BJ (cell line): ENCODE measurements at regions not wholly inside any gene's neighbourhood (a gene's known extent, or its start where the extent isn't known, plus 50 kb on each side); places are given as distances from the start of the nearest gene placed in this dataset.

Experiments
- CTCF ChIA-PET: fragments of 350-600 bp; formaldehyde crosslinking; extraction: SDS; loops from one replicate; lab custom pipeline; 2021; ENCODE audit warnings: antibody characterized with exemption, inconsistent platforms; lab: Yijun Ruan, JAX
- POLR2A ChIA-PET: fragments of 300-600 bp; sonication (Branson Sonifier 250); formaldehyde crosslinking; extraction: SDS; loops from one replicate; lab custom pipeline; 2021; ENCODE audit warnings: antibody characterized with exemption; lab: Charles Lee
- DNase-seq: peaks from one replicate; pipeline ENCODE4 v3.0.0-alpha.2; 2011; ENCODE audit warnings: low read depth
- H3K27me3 ChIP-seq: 2 replicates; pipeline ENCODE4 v1.6.0; 2011; ENCODE audit warnings: low read length; ENCODE audit not compliant: control insufficient read depth, insufficient read depth
- H3K36me3 ChIP-seq: 2 replicates; pipeline ENCODE4 v1.5.1; 2011; ENCODE audit warnings: low read length; ENCODE audit not compliant: control insufficient read depth, insufficient read depth
- H3K4me3 ChIP-seq: 2 replicates; pipeline ENCODE4 v1.5.1; 2011; ENCODE audit warnings: low read depth, mild to moderate bottlenecking, control low read depth, low read length
- CTCF ChIP-seq: IDR thresholded peaks from 2 replicates; pipeline ENCODE4 v1.5.1; 2011; ENCODE audit warnings: low read depth, mild to moderate bottlenecking, control low read depth, inconsistent platforms, low read length, moderate library complexity; ENCODE audit not compliant: insufficient read depth

DNA sequence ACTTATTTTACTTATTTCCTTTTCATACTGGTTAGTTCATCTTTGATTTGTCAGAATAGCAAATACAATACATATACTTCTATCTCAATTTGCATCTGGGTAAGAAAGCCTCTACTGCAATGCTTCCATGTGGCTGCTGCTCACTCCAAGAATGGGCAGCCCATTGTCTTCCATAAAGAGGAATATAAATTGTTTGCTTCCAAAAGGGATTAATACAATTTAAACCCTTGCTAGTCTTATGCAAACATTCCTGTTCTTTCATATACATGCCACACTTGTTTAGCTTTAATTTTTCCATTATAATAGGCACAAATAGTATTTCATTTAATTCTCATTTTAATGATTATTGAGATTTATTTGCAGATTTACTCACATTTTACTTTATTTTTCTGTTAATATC lies 555.4 kb upstream of the POM121L12 start:
- DNase-seq, result no peak
- Histone ChIP-seq H3K27me3 (no peaks in the 10 kb centered on the region), H3K36me3 (no peaks in the 10 kb centered on the region), H3K4me3 (no peak overlapping the region)
- ChIA-PET CTCF (no interaction called here), POLR2A (no interaction called here)
- no peak for TF ChIP-seq CTCF

DNA sequence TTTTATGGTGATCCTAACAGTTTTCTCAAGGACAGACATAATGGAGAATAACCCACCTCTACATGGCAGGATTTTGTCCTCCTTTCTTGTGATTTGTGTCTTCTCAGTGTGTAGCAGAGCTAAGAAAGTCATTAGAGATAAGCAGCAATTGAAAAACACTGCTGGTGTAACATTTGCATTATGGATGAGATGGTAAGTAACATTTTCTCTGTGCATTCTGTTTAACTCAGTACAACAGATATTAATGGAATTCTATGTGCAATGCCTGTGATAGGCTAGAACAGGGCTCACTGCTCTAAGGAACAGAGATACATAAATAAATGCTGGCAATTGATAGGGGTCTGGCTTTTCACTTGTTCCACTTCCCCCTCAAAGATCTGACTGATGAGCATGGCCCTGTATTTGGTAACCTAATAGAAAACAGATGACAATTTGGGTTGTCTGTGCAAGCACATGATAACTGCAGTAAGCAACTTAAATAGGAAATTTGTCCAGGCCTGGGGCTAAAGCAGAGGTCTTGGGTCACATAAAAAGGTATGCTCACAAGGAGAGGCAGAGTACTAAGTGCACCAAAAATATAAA lies 560.3 kb upstream of the POM121L12 start:
- no peaks in the 10 kb centered on the region for H3K36me3 ChIP-seq
- ChIA-PET CTCF (no interaction called here), POLR2A (no interaction called here)
- H3K27me3 ChIP-seq, result no peaks in the 10 kb centered on the region
- no peak overlapping the region for H3K4me3 ChIP-seq
- DNase-seq, result no peak
- TF ChIP-seq CTCF, result no peak

DNA sequence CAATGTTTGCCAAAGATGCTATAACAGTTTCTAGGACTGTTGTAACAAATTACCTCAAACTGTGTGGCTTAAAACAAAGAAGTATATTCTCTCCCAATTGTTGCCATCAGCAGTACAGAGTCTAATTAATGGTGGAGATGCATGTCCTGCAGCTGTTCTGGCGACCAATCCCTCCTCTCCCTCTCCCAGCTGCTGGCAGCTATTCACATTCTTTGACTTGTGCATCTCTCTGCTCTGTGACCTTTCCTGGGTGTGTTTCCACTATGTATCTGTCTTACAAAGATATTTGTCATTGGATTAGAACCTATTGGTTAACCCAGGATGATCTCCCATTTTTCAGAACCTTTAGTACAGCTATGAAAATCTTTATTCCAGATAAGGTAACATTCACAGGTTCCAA lies 561.7 kb upstream of the POM121L12 start:
- TF ChIP-seq CTCF, result no peak
- DNase-seq, result no peak
- CTCF ChIA-PET, result no interaction called here
- POLR2A ChIA-PET, result no interaction called here
- Histone ChIP-seq H3K27me3 (no peaks in the 10 kb centered on the region), H3K36me3 (no peaks in the 10 kb centered on the region), H3K4me3 (no peak overlapping the region)

- no peak overlapping the region for H3K4me3 ChIP-seq
- CTCF ChIA-PET, result no interaction called here
- no peaks in the 10 kb centered on the region for H3K36me3 ChIP-seq
- H3K27me3 ChIP-seq, result no peaks in the 10 kb centered on the region
- POLR2A ChIA-PET, result no interaction called here
- DNase-seq, result no peak
- no peak for TF ChIP-seq CTCF
Measured at GRCh38 chr7:52472006-52472620, 563.3 kb upstream of the POM121L12 start.

DNA sequence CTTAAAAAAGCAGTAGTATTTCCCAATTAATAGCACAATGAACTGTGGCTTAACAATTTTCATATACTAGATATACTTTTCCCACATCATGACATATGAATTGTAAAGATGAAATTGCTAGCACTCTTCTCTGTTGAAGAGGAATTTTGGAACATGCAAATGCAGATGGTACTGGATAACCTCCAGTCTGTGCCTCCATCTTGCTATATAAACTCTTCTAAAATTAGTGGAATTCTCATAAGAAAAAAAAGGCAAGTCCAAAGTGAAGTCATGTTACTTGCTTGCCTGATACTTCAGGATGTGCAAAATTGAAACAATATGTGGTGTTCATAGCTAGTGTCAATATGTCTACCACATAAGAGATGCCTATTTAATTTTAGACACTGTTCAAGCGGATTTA lies 570.2 kb upstream of the POM121L12 start:
- DNase-seq, result no peak

More for the DNA sequence above, 570.2 kb upstream of the POM121L12 start:
- Histone ChIP-seq H3K27me3 (no peaks in the 10 kb centered on the region), H3K36me3 (no peaks in the 10 kb centered on the region), H3K4me3 (no peak overlapping the region)
- no peak for TF ChIP-seq CTCF
- ChIA-PET CTCF (no interaction called here), POLR2A (no interaction called here)
